PFSK-1 (cell line): ENCODE measurements at regions not wholly inside any gene's neighbourhood (a gene's known extent, or its start where the extent isn't known, plus 50 kb on each side); places are given as distances from the start of the nearest gene placed in this dataset.

Experiments used
- POLR2AphosphoS5 ChIP-seq: IDR thresholded peaks from 2 replicates; pipeline ENCODE4 v1.6.1; 2012; ENCODE audit warnings: low read depth, mild to moderate bottlenecking, control low read depth, low read length, moderate library complexity
- TF ChIP-seq, protein P1 (sequence below), 2 experiments: IDR thresholded peaks; 2 replicates each; pipeline versions ENCODE4 v1.6.1 to v1.8.0; 2011 to 2012; ENCODE audit warnings: low read depth in 2 of 2, low read length in 2 of 2, control low read depth in 1 of 2, inconsistent platforms in 1 of 2, mild to moderate bottlenecking in 1 of 2, moderate library complexity in 1 of 2; ENCODE audit not compliant: insufficient read depth in 1 of 2

DNA sequence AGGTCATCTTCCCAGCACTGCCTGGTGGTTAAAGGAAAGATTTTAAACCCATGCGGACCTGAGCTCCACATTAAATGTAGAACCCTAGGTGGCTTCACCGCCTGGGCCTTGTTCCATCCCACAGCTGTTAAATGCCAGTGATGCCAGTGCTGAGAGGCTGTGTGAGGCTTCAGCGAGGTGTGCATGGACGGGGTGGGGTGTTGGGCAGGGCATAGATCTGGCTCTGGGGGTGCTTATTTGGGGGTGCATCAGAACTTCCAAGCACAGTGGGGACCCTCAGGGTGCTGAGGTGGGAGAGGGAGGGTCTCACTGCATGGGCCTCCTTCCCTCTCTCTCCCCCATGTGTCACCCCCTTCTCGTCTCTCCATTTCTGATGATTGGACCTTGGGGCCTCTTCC lies 90.1 kb upstream of the B3GAT1 start:
- no peak for TF ChIP-seq POLR2AphosphoS5
- TF ChIP-seq, protein P1, sequence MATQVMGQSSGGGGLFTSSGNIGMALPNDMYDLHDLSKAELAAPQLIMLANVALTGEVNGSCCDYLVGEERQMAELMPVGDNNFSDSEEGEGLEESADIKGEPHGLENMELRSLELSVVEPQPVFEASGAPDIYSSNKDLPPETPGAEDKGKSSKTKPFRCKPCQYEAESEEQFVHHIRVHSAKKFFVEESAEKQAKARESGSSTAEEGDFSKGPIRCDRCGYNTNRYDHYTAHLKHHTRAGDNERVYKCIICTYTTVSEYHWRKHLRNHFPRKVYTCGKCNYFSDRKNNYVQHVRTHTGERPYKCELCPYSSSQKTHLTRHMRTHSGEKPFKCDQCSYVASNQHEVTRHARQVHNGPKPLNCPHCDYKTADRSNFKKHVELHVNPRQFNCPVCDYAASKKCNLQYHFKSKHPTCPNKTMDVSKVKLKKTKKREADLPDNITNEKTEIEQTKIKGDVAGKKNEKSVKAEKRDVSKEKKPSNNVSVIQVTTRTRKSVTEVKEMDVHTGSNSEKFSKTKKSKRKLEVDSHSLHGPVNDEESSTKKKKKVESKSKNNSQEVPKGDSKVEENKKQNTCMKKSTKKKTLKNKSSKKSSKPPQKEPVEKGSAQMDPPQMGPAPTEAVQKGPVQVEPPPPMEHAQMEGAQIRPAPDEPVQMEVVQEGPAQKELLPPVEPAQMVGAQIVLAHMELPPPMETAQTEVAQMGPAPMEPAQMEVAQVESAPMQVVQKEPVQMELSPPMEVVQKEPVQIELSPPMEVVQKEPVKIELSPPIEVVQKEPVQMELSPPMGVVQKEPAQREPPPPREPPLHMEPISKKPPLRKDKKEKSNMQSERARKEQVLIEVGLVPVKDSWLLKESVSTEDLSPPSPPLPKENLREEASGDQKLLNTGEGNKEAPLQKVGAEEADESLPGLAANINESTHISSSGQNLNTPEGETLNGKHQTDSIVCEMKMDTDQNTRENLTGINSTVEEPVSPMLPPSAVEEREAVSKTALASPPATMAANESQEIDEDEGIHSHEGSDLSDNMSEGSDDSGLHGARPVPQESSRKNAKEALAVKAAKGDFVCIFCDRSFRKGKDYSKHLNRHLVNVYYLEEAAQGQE (IDR thresholded peaks at IDR 0.05; ENCODE audit: insufficient read depth in 1 of 2, low read depth in 2 of 2, low read length in 2 of 2): no peak
